Activated B cell treated with CpG ODN at 0.5 μM for 24 hours (primary cell): ENCODE measurements at regions not wholly inside any gene's neighbourhood (a gene's known extent, or its start where the extent isn't known, plus 50 kb on each side); places are given as distances from the start of the nearest gene placed in this dataset.

ENCODE experiments used
- ATAC-seq: fragments of 200-7000 bp; cut with Tn5 transposase; one replicate; pipeline ENCODE4 v1.10.0; 2021; ENCODE audit warnings: low read depth, mild to moderate bottlenecking, moderate library complexity
- CTCF ChIA-PET: fragments of 350-600 bp; sonication (Branson Sonifier 250); formaldehyde crosslinking; loops from one replicate; lab custom pipeline; 2021; ENCODE audit warnings: antibody characterized with exemption; lab: Charles Lee
- POLR2A ChIA-PET: fragments of 350-600 bp; sonication (Branson Sonifier 250); formaldehyde crosslinking; loops from one replicate; lab custom pipeline; 2021; ENCODE audit warnings: antibody characterized with exemption; lab: Charles Lee
- DNase-seq: peaks from one replicate; pipeline ENCODE4 v3.0.0; 2022
- H3K27ac Mint-ChIP-seq: one replicate; pipeline ENCODE4 v1.8.0; 2020; ENCODE audit warnings: mixed read lengths
- H3K27me3 Mint-ChIP-seq: one replicate; pipeline ENCODE4 v1.8.0; 2021; ENCODE audit warnings: mixed read lengths
- H3K36me3 Mint-ChIP-seq: one replicate; pipeline ENCODE4 v1.8.0; 2021; ENCODE audit warnings: low read depth, mixed read lengths
- H3K4me1 Mint-ChIP-seq: one replicate; pipeline ENCODE4 v1.8.0; 2021; ENCODE audit warnings: mixed read lengths
- H3K4me3 Mint-ChIP-seq: one replicate; pipeline ENCODE4 v1.8.0; 2020; ENCODE audit warnings: mild to moderate bottlenecking, mixed read lengths
- H3K9me3 Mint-ChIP-seq: one replicate; pipeline ENCODE4 v1.8.0; 2020; ENCODE audit warnings: mixed read lengths
- intact Hi-C: fragments of 100-400 bp; cut with micrococcal nuclease; formaldehyde crosslinking; loops from one replicate; pipeline ENCODE4 v1.15.1; 2024
- TF ChIP-seq, protein P1 (sequence below): fragments of 200-600 bp; IDR thresholded peaks from one replicate; pipeline ENCODE4 v1.8.0; 2022; ENCODE audit warnings: antibody characterized with exemption, mild to moderate bottlenecking

DNA sequence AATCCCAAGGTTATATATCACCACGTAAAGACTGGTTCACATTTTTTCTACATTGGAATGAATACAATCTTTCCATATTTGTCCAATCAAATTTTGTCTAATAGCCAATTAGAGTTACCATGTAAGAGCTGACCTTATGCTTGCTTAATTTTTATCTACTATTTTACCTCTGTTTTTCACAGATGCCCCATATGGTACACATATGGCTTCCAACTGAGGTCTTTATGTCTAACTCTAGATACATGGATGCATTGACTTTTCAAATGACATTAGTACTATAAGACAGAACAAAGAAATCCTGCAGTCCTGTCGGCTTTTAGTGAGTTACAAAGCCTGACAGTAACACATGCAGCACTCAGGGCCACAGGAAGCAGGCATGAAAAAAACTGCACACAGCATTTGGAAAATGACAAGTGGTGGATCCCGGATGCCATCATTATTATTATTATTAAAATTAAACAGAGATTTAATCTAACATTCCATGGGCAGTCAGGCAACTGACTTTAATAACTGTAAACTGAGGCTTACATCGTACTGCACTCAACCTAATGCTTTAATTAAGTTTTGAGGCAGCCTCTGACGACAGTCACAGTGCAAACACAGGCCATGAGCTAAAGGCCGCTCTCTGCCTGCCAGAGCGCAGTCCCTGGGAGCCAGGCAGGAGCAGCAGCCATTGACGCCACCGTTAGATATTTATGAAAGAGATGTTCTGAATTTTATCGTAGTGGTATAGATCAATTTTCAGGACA lies 113.9 kb upstream of the TMCO5A start:
- Mint-ChIP-seq H3K4me1 (no peaks in the 10 kb centered on the region), H3K27ac (no peak overlapping the region), H3K27me3 (no peaks in the 10 kb centered on the region), H3K36me3 (no peaks in the 10 kb centered on the region), H3K9me3 (no peaks in the 10 kb centered on the region), H3K4me3 (no peak overlapping the region)
- ChIA-PET POLR2A (no interaction called here), CTCF (no interaction called here)
- ATAC-seq: no peak
- DNase-seq: no peak
- TF ChIP-seq, protein P1, sequence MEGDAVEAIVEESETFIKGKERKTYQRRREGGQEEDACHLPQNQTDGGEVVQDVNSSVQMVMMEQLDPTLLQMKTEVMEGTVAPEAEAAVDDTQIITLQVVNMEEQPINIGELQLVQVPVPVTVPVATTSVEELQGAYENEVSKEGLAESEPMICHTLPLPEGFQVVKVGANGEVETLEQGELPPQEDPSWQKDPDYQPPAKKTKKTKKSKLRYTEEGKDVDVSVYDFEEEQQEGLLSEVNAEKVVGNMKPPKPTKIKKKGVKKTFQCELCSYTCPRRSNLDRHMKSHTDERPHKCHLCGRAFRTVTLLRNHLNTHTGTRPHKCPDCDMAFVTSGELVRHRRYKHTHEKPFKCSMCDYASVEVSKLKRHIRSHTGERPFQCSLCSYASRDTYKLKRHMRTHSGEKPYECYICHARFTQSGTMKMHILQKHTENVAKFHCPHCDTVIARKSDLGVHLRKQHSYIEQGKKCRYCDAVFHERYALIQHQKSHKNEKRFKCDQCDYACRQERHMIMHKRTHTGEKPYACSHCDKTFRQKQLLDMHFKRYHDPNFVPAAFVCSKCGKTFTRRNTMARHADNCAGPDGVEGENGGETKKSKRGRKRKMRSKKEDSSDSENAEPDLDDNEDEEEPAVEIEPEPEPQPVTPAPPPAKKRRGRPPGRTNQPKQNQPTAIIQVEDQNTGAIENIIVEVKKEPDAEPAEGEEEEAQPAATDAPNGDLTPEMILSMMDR: no peak
- intact Hi-C loops: no loop called here

DNA sequence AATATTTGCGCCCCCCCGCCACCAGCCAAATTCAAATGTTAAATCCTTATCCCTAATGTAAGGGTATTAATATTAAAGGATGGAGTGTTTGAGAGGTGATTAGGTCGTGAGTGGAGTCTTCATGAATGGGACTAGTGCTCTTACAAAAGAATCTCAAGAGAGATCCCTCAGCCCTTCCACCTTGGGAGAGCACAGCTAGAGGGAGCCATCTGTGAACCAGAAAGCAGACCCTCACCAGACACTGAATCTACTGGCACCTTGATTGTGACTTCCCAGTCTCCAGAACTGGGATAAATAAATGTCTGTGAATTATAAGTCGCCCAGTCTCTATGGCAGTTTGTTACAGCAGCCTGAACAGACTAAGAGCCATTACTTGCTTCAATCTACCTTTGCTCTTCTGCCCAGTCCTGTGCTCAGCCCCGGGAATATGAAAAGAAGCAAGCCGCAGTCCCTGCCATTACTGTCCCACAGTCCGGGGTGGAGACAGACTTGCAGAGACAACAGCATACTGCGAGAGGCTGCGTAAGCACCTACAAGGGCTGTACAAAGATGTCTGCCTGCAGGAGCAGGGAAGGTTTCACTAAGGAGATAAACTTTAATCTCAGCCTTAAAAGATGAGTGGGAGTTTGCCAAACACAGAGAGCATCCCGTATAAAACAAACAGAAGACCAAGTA lies 110.7 kb upstream of the TMCO5A start:
- DNase-seq (no peak), ATAC-seq (no peak)
- Mint-ChIP-seq H3K36me3 (no peaks in the 10 kb centered on the region), H3K27ac (no peak overlapping the region), H3K9me3 (no peaks in the 10 kb centered on the region), H3K4me1 (no peaks in the 10 kb centered on the region), H3K4me3 (no peak overlapping the region), H3K27me3 (peaks cover 2% of the 10 kb centered on the region)
- TF ChIP-seq, protein P1: no peak
- intact Hi-C loops: no loop called here
- ChIA-PET POLR2A (no interaction called here), CTCF (no interaction called here)

DNA sequence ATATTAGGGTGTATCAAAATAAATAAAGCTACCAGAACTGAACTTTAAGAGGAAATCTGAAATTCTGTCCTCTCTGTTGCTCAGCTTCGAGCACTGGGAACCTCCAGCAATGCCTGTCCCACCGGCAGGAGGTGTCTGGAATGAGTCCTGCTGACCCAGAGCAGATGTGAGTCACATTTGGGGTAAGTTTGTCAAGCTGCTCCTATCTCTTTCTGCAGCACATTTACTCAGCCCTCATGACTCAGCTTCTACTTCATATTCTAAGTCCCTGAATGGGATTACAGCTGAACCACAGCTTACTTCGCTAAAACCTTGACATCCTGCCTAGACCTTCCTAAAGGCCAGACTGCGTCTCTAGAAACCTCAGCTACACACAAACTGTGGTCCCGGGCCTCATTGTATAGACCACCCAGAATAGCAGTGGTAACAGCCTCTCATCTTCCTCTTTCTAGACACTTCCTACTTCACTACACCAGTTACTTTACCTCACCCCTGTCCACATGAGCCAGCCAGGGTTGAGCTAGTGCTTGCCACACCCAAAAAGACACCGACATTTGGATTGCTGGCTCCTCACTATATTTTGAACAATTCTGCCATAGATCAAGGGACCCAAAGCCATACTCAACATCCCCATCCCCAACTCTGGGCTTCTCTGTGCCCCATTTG lies 109.6 kb upstream of the TMCO5A start:
- no peaks in the 10 kb centered on the region for H3K9me3 Mint-ChIP-seq
- TF ChIP-seq, protein P1: no peak
- no peak overlapping the region for H3K27ac Mint-ChIP-seq
- peaks cover 2% of the 10 kb centered on the region for H3K27me3 Mint-ChIP-seq
- H3K4me1 Mint-ChIP-seq: no peaks in the 10 kb centered on the region
- DNase-seq (no peak), ATAC-seq (no peak)
- intact Hi-C loops: no loop called here
- no peaks in the 10 kb centered on the region for H3K36me3 Mint-ChIP-seq
- H3K4me3 Mint-ChIP-seq: no peak overlapping the region
- ChIA-PET POLR2A (no interaction called here), CTCF (no interaction called here)

DNA sequence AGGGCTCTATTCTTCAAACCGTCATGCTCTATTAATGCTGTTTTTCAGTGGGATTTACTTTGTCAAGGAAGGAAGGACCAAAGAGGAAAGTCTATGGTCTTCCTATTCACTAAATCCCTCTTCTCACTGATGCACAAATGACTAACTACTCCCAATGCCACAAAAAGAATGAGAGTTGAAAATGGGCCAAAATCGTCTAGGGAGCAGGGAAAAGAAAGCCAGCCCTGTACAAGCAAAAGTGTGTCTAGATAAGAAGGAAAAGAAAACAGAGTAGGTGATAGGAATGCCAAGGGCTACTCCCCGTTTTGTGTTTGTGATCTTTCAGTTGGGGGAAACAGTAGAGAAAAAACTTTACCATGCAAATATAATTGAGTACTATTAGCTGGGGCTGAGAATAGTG lies 97.2 kb upstream of the TMCO5A start:
- intact Hi-C loops: no loop called here
- Mint-ChIP-seq H3K27ac (no peak overlapping the region), H3K9me3 (peaks cover 7% of the 10 kb centered on the region), H3K4me3 (no peak overlapping the region), H3K27me3 (no peaks in the 10 kb centered on the region), H3K4me1 (no peaks in the 10 kb centered on the region), H3K36me3 (no peaks in the 10 kb centered on the region)
- CTCF ChIA-PET: no interaction called here
- TF ChIP-seq, protein P1: no peak
- DNase-seq (no peak), ATAC-seq (no peak)
- POLR2A ChIA-PET: no interaction called here

DNA sequence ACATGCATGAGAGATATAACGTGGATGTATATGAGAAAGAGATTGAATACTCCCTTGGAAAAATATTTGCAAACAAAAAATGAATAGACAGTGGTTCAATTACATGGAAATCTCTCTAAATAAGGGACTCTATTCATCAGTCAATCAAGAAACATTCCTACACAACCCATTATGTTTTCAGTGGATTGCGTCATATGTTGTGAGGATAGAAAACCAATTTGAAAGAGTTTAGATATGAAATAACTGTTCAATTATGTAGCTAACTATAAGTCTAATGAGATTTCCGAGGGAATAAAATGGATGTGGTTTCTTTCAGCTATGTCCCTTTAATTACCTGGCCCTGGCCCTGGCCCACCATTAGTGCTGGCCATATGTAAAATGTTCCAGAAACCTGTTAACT lies 86.7 kb upstream of the TMCO5A start:
- Mint-ChIP-seq H3K4me3 (no peak overlapping the region), H3K27me3 (no peaks in the 10 kb centered on the region), H3K36me3 (no peaks in the 10 kb centered on the region), H3K27ac (no peak overlapping the region), H3K9me3 (peaks cover 2% of the 10 kb centered on the region), H3K4me1 (no peaks in the 10 kb centered on the region)
- ChIA-PET POLR2A (no interaction called here), CTCF (no interaction called here)
- DNase-seq (no peak), ATAC-seq (no peak)
- intact Hi-C loops: no loop called here
- TF ChIP-seq, protein P1: no peak
